Thoracic aorta (tissue), 2 donors: ENCODE measurements at regions not wholly inside any gene's neighbourhood (a gene's known extent, or its start where the extent isn't known, plus 50 kb on each side); places are given as distances from the start of the nearest gene placed in this dataset.

Source experiments
- ATAC-seq: fragments of 150-250 bp; one replicate; pipeline ENCODE4 v1.8.0; 2017; ENCODE audit warnings: low read depth; ENCODE audit not compliant: insufficient number of reproducible peaks, low FRiP score
- DNase-seq: peaks from one replicate; pipeline ENCODE4 v3.0.0-alpha.2; 2020; ENCODE audit warnings: low spot score
- H3K27ac ChIP-seq, 2 donors: fragments of 200-600 bp; sonication (generic); 1 replicate in 1 of 2; 2 replicates in 1 of 2; pipeline ENCODE4 v1.5.1; 2016; ENCODE audit warnings: mild to moderate bottlenecking in 2 of 2, moderate library complexity in 2 of 2
- H3K27me3 ChIP-seq: fragments of 200-600 bp; sonication (generic); replicated peaks from 2 replicates; pipeline ENCODE4 v1.6.0; 2016; ENCODE audit warnings: mild to moderate bottlenecking; ENCODE audit not compliant: insufficient read depth
- H3K36me3 ChIP-seq: fragments of 200-600 bp; sonication (generic); one replicate; pipeline ENCODE4 v1.5.1; 2016
- H3K4me1 ChIP-seq, 2 donors: fragments of 200-600 bp; sonication (generic); 1 replicate in 1 of 2; 2 replicates in 1 of 2; pipeline versions ENCODE4 v1.5.1 to v1.6.0; 2016; ENCODE audit warnings: low read depth in 2 of 2, mild to moderate bottlenecking in 1 of 2; ENCODE audit not compliant: control insufficient read depth in 1 of 2
- H3K4me3 ChIP-seq: fragments of 200-600 bp; sonication (generic); 2 replicates; pipeline ENCODE4 v1.5.1; 2016; ENCODE audit warnings: mild to moderate bottlenecking
- H3K9me3 ChIP-seq: fragments of 200-600 bp; sonication (generic); 2 replicates; pipeline ENCODE4 v1.5.1; 2016
- TF ChIP-seq, protein P1 (sequence below): fragments of 200-600 bp; sonication (generic); IDR thresholded peaks from one replicate; pipeline ENCODE4 v1.5.1; 2019; ENCODE audit warnings: antibody characterized with exemption

DNA sequence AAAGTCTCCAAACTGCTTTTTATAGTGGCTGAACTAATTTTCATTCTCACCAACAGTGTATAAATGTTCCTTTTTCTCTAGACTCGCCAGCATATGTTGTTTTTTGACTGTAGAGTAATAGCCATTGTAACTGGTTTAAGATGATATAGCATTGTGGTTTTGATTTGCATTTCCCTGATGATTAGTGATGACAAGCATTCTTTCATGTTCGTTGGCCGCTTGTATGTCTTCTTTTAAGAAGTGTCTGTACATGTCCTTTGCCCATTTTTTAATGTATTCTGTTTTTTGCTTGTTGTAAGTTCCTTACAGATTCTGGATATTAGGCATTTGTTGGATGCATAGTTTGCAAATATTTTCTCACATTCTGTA, 404.9 kb downstream of the FLRT2 start:
- Histone ChIP-seq H3K27me3 (no peaks in the 10 kb centered on the region), H3K4me1 (no peaks in the 10 kb centered on the region), H3K9me3 (no peaks in the 10 kb centered on the region), H3K4me3 (peak overlapping the region; percentile 68), H3K27ac (no peak overlapping the region), H3K36me3 (no peaks in the 10 kb centered on the region)
- no peak for DNase-seq
- no peak for ATAC-seq
- TF ChIP-seq, protein P1, sequence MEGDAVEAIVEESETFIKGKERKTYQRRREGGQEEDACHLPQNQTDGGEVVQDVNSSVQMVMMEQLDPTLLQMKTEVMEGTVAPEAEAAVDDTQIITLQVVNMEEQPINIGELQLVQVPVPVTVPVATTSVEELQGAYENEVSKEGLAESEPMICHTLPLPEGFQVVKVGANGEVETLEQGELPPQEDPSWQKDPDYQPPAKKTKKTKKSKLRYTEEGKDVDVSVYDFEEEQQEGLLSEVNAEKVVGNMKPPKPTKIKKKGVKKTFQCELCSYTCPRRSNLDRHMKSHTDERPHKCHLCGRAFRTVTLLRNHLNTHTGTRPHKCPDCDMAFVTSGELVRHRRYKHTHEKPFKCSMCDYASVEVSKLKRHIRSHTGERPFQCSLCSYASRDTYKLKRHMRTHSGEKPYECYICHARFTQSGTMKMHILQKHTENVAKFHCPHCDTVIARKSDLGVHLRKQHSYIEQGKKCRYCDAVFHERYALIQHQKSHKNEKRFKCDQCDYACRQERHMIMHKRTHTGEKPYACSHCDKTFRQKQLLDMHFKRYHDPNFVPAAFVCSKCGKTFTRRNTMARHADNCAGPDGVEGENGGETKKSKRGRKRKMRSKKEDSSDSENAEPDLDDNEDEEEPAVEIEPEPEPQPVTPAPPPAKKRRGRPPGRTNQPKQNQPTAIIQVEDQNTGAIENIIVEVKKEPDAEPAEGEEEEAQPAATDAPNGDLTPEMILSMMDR, result no peak

DNA sequence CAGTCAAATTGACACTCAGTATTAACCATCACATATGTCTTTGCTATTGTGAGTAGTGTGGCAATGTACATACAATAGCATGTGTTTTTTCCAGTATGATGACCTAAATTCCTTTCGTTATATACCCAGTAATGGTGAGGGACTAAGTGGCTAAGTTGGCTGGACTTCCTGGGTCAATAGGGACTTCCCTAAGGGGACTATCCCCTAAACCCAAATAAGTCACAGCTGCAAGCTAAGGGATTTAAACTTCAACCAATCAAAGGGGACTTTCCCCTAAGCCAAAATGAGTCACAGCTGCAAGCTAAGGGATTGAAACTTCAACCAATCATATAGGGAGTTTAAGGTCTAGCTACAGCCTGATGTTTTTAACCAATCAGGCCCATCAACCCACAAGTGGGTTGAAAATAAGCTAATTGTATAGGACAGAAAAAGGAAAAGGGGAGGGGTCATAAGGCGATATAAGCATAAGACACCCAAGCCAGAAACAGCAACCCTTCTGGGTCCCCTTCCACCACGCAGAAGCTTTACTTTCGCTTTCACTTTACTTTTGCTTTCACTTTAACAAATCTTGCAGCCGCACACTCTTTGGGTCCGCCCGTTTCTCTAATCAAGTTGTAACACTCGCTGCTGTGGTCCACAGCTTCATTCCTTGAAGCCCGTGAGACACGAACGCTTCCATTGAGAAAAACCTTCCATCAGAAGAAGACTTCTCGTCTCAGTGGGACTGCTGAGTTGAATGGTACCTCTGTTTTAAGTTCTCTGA, 404.4 kb downstream of the FLRT2 start:
- no peak for DNase-seq
- no peak overlapping the region for H3K27ac ChIP-seq
- TF ChIP-seq, protein P1, result no peak
- H3K4me3 ChIP-seq, result peak overlapping the region; percentile 68
- H3K4me1 ChIP-seq, result no peaks in the 10 kb centered on the region
- H3K27me3 ChIP-seq, result no peaks in the 10 kb centered on the region
- no peak for ATAC-seq
- no peaks in the 10 kb centered on the region for H3K9me3 ChIP-seq
- no peaks in the 10 kb centered on the region for H3K36me3 ChIP-seq

DNA sequence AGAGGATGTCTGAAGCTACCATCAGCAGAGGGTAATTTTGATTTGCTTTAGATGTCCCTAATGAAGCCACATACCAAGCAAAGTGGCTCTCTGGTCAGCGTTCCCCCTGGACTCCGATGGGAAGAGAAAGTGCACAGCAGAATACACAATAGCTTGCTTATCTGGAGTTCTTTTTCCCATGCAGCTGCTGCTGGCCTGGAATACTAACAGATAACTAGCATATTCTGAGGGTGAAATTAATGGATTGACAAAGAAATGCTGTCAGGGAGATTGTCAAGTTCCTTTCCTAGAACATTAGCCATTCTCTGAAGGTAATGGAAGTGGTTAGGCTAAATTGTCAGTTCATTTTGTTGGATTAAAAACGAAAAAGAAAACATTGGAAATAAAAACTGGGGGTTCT, 391.3 kb downstream of the FLRT2 start:
- TF ChIP-seq, protein P1, result no peak
- ATAC-seq (no peak), DNase-seq (no peak)
- no peaks in the 10 kb centered on the region for H3K36me3 ChIP-seq
- no peaks in the 10 kb centered on the region for H3K4me1 ChIP-seq
- H3K9me3 ChIP-seq, result no peaks in the 10 kb centered on the region
- no peak overlapping the region for H3K27ac ChIP-seq
- H3K4me3 ChIP-seq, result no peak overlapping the region
- no peaks in the 10 kb centered on the region for H3K27me3 ChIP-seq

DNA sequence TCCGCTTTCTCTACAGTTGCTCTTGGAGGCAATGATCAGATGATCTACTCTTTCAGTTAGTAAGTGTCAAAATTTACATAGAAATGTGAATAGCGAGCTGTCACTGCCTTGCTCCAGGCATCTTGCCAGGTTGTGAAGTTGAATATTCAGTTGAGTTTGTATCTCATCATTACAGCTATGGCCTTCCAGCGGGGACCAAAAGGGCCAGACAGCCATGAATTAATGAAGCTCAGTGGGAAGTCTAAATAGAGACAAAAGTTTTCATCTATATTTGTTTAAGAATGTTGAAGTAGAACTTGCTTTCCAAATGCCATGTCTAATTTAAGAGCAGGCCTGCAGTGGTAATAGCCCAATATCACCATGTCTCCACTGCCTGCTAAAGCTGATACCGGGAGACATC, 387.8 kb downstream of the FLRT2 start:
- no peak overlapping the region for H3K27ac ChIP-seq
- H3K9me3 ChIP-seq, result no peaks in the 10 kb centered on the region
- TF ChIP-seq, protein P1, result no peak
- H3K4me3 ChIP-seq, result no peak overlapping the region
- no peaks in the 10 kb centered on the region for H3K27me3 ChIP-seq
- no peaks in the 10 kb centered on the region for H3K36me3 ChIP-seq
- H3K4me1 ChIP-seq, result no peaks in the 10 kb centered on the region
- DNase-seq (no peak), ATAC-seq (no peak)

DNA sequence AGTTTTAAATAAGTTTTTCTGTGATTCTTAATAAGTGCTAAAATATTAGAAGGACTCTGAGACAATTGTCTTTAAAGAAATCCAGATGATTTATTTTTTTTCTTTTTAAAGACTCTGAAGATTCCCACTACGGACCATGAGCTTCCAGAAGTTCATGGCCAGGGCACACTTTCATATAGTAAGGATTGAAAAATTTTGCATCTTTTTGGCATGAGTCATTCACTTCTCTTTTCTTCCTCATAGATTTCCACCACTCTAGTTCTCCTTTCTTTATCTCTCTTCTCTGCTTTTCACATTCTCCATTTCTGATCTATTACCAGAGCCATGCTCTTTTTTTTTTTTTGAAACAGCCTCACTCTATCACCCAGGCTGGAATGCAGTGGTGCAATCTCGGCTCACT, 385.8 kb downstream of the FLRT2 start:
- ATAC-seq (no peak), DNase-seq (no peak)
- H3K9me3 ChIP-seq, result no peaks in the 10 kb centered on the region
- H3K36me3 ChIP-seq, result no peaks in the 10 kb centered on the region
- no peaks in the 10 kb centered on the region for H3K4me1 ChIP-seq
- no peak overlapping the region for H3K27ac ChIP-seq
- H3K27me3 ChIP-seq, result no peaks in the 10 kb centered on the region
- TF ChIP-seq, protein P1, result no peak
- no peak overlapping the region for H3K4me3 ChIP-seq
